ENCODE measurements at regions not wholly inside any gene's neighbourhood (a gene's known extent, or its start where the extent isn't known, plus 50 kb on each side); places are given as distances from the start of the nearest gene placed in this dataset.

- TF ChIP-seq ZBTB33 (IDR thresholded peaks at IDR 0.05) (no peak), ATF3 (IDR thresholded peaks at IDR 0.05) (no peak)
These were observed 131.1 kb downstream of the TBXT start for GRCh38 chr6:166036316-166037095.
